ENCODE measurements at regions not wholly inside any gene's neighbourhood (a gene's known extent, or its start where the extent isn't known, plus 50 kb on each side); places are given as distances from the start of the nearest gene placed in this dataset.

GRCh38 chr12:93977081-93977480 is 171.3 kb upstream of the PLXNC1 start (continued):
- TF ChIP-seq, protein P1, sequence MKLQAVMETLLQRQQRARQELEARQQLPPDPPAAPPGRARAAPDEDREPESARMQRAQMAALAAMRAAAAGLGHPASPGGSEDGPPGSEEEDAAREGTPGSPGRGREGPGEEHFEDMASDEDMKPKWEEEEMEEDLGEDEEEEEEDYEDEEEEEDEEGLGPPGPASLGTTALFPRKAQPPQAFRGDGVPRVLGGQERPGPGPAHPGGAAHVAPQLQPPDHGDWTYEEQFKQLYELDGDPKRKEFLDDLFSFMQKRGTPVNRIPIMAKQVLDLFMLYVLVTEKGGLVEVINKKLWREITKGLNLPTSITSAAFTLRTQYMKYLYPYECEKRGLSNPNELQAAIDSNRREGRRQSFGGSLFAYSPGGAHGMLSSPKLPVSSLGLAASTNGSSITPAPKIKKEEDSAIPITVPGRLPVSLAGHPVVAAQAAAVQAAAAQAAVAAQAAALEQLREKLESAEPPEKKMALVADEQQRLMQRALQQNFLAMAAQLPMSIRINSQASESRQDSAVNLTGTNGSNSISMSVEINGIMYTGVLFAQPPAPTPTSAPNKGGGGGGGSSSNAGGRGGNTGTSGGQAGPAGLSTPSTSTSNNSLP (IDR thresholded peaks at IDR 0.05; ENCODE audit: borderline replicate concordance, low read depth, low read length): no peak
- TF ChIP-seq, protein P2, sequence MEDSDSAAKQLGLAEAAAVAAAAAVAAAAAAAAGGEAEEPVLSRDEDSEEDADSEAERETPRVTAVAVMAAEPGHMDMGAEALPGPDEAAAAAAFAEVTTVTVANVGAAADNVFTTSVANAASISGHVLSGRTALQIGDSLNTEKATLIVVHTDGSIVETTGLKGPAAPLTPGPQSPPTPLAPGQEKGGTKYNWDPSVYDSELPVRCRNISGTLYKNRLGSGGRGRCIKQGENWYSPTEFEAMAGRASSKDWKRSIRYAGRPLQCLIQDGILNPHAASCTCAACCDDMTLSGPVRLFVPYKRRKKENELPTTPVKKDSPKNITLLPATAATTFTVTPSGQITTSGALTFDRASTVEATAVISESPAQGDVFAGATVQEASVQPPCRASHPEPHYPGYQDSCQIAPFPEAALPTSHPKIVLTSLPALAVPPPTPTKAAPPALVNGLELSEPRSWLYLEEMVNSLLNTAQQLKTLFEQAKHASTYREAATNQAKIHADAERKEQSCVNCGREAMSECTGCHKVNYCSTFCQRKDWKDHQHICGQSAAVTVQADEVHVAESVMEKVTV (CRISPR knock-in tag; IDR thresholded peaks at IDR 0.05): no peak
- TF ChIP-seq, protein P3, sequence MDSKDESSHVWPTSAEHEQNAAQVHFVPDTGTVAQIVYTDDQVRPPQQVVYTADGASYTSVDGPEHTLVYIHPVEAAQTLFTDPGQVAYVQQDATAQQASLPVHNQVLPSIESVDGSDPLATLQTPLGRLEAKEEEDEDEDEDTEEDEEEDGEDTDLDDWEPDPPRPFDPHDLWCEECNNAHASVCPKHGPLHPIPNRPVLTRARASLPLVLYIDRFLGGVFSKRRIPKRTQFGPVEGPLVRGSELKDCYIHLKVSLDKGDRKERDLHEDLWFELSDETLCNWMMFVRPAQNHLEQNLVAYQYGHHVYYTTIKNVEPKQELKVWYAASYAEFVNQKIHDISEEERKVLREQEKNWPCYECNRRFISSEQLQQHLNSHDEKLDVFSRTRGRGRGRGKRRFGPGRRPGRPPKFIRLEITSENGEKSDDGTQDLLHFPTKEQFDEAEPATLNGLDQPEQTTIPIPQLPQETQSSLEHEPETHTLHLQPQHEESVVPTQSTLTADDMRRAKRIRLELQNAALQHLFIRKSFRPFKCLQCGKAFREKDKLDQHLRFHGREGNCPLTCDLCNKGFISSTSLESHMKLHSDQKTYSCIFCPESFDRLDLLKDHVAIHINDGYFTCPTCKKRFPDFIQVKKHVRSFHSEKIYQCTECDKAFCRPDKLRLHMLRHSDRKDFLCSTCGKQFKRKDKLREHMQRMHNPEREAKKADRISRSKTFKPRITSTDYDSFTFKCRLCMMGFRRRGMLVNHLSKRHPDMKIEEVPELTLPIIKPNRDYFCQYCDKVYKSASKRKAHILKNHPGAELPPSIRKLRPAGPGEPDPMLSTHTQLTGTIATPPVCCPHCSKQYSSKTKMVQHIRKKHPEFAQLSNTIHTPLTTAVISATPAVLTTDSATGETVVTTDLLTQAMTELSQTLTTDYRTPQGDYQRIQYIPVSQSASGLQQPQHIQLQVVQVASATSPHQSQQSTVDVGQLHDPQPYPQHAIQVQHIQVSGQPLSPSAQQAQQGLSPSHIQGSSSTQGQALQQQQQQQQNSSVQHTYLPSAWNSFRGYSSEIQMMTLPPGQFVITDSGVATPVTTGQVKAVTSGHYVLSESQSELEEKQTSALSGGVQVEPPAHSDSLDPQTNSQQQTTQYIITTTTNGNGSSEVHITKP (IDR thresholded peaks at IDR 0.05; ENCODE audit: partially characterized antibody): no peak
- TF ChIP-seq CBFA2T2 (conservative IDR thresholded peaks at IDR 0.05) (no peak), PHB (CRISPR knock-in tag; IDR thresholded peaks at IDR 0.05) (no peak), ATF1 (CRISPR knock-in tag; IDR thresholded peaks at IDR 0.05) (no peak), ATF1 (tag; IDR thresholded peaks at IDR 0.05) (no peak), PCBP2 (IDR thresholded peaks at IDR 0.05; ENCODE audit: low read depth, low read length, poor library complexity, severe bottlenecking) (no peak), RNF219 (CRISPR knock-in tag; IDR thresholded peaks at IDR 0.05) (no peak), RFX5 (IDR thresholded peaks at IDR 0.05; ENCODE audit: low read depth, low read length) (no peak), SMARCB1 (IDR thresholded peaks at IDR 0.05; ENCODE audit: insufficient read length, low read depth) (no peak)

All from K562 (cell line).